Jurkat, Clone E6-1 (cell line): ENCODE measurements at regions not wholly inside any gene's neighbourhood (a gene's known extent, or its start where the extent isn't known, plus 50 kb on each side); places are given as distances from the start of the nearest gene placed in this dataset.

Experiments
- DNase-seq: peaks from one replicate; pipeline ENCODE4 v3.0.0-alpha.2; 2011; ENCODE audit warnings: low read depth, low spot score
- H3K4me3 ChIP-seq: 2 replicates; pipeline ENCODE4 v1.5.1; 2011; ENCODE audit warnings: mild to moderate bottlenecking, low read length, control low read depth, moderate library complexity

GRCh38 chr9:2341956-2342355 is 279.6 kb upstream of the VLDLR start:
- H3K4me3 ChIP-seq = no peak overlapping the region
- no peak for DNase-seq

- H3K4me3 ChIP-seq = no peak overlapping the region
- DNase-seq = no peak
These were observed 277.8 kb upstream of the VLDLR start for GRCh38 chr9:2343756-2344155.

- no peak for DNase-seq
These were observed 277.2 kb upstream of the VLDLR start for GRCh38 chr9:2344436-2344835.

GRCh38 chr9:2345013-2345412 is 276.6 kb upstream of the VLDLR start:
- H3K4me3 ChIP-seq = no peak overlapping the region
- no peak for DNase-seq

More at GRCh38 chr9:2344436-2344835, 277.2 kb upstream of the VLDLR start:
- H3K4me3 ChIP-seq = no peak overlapping the region

- no peak overlapping the region for H3K4me3 ChIP-seq
- DNase-seq = no peak
These were observed 275.2 kb upstream of the VLDLR start for GRCh38 chr9:2346277-2346913.

GRCh38 chr9:2351324-2351723 is 270.3 kb upstream of the VLDLR start:
- no peak for DNase-seq
- H3K4me3 ChIP-seq = no peak overlapping the region

GRCh38 chr9:2354216-2354615 is 267.4 kb upstream of the VLDLR start:
- H3K4me3 ChIP-seq = no peak overlapping the region
- DNase-seq = no peak

GRCh38 chr9:2354856-2355696 is 266.5 kb upstream of the VLDLR start:
- no peak overlapping the region for H3K4me3 ChIP-seq
- no peak for DNase-seq

- DNase-seq = no peak
- H3K4me3 ChIP-seq = no peak overlapping the region
These were observed 265.9 kb upstream of the VLDLR start for GRCh38 chr9:2355697-2355983.

- DNase-seq = no peak
These were observed 265.4 kb upstream of the VLDLR start for GRCh38 chr9:2356041-2356790.

GRCh38 chr9:2359891-2360471 is 261.6 kb upstream of the VLDLR start:
- no peak overlapping the region for H3K4me3 ChIP-seq
- no peak for DNase-seq

More at GRCh38 chr9:2356041-2356790, 265.4 kb upstream of the VLDLR start:
- no peak overlapping the region for H3K4me3 ChIP-seq

- H3K4me3 ChIP-seq = no peak overlapping the region
- no peak for DNase-seq
These were observed 259.4 kb upstream of the VLDLR start for GRCh38 chr9:2362150-2362549.

- H3K4me3 ChIP-seq = no peak overlapping the region
- DNase-seq = no peak
These were observed 258.3 kb upstream of the VLDLR start for GRCh38 chr9:2363138-2363745.

GRCh38 chr9:2363781-2364180 is 257.8 kb upstream of the VLDLR start:
- no peak for DNase-seq
- H3K4me3 ChIP-seq = no peak overlapping the region

GRCh38 chr9:2367970-2368369 is 253.6 kb upstream of the VLDLR start:
- no peak for DNase-seq
- no peak overlapping the region for H3K4me3 ChIP-seq

GRCh38 chr9:2373648-2374047 is 247.9 kb upstream of the VLDLR start:
- no peak for DNase-seq
- no peak overlapping the region for H3K4me3 ChIP-seq

GRCh38 chr9:2375114-2375513 is 246.5 kb upstream of the VLDLR start:
- DNase-seq = no peak
- H3K4me3 ChIP-seq = no peak overlapping the region

GRCh38 chr9:2377117-2377516 is 244.5 kb upstream of the VLDLR start:
- DNase-seq = no peak
- H3K4me3 ChIP-seq = no peak overlapping the region

GRCh38 chr9:2377834-2378233 is 243.8 kb upstream of the VLDLR start:
- no peak overlapping the region for H3K4me3 ChIP-seq
- no peak for DNase-seq
